HG02973 (cell line): ENCODE measurements at regions not wholly inside any gene's neighbourhood (a gene's known extent, or its start where the extent isn't known, plus 50 kb on each side); places are given as distances from the start of the nearest gene placed in this dataset.

ENCODE experiments used
- ATAC-seq: cut with Tn5 transposase; IDR thresholded peaks from one replicate; pipeline ENCODE4 v1.9.1; 2021; ENCODE audit warnings: moderate library complexity; ENCODE audit not compliant: unreplicated experiment

GRCh38 chr21:27693376-27693775, 726.5 kb upstream of the ADAMTS5 start:
- ATAC-seq = no peak

GRCh38 chr21:27691516-27691915, 724.6 kb upstream of the ADAMTS5 start:
- no peak for ATAC-seq

- no peak for ATAC-seq
Measured at GRCh38 chr21:27691006-27691405, 724.1 kb upstream of the ADAMTS5 start.

GRCh38 chr21:27690426-27690825, 723.5 kb upstream of the ADAMTS5 start:
- no peak for ATAC-seq

- no peak for ATAC-seq
Measured at GRCh38 chr21:27688773-27689172, 721.9 kb upstream of the ADAMTS5 start.

GRCh38 chr21:27683292-27683691, 716.4 kb upstream of the ADAMTS5 start:
- no peak for ATAC-seq

GRCh38 chr21:27681841-27682240, 715.0 kb upstream of the ADAMTS5 start:
- ATAC-seq = no peak

- ATAC-seq = no peak
Measured at GRCh38 chr21:27681038-27681437, 714.1 kb upstream of the ADAMTS5 start.

- ATAC-seq = no peak
Measured at GRCh38 chr21:27680181-27680580, 713.3 kb upstream of the ADAMTS5 start.

- no peak for ATAC-seq
Measured at GRCh38 chr21:27678511-27678910, 711.6 kb upstream of the ADAMTS5 start.

GRCh38 chr21:27677546-27677945, 710.7 kb upstream of the ADAMTS5 start:
- no peak for ATAC-seq

GRCh38 chr21:27675306-27675705, 708.4 kb upstream of the ADAMTS5 start:
- ATAC-seq = no peak

GRCh38 chr21:27674041-27674615, 707.2 kb upstream of the ADAMTS5 start:
- no peak for ATAC-seq

- ATAC-seq = no peak
Measured at GRCh38 chr21:27673581-27673980, 706.7 kb upstream of the ADAMTS5 start.

- no peak for ATAC-seq
Measured at GRCh38 chr21:27671207-27671606, 704.3 kb upstream of the ADAMTS5 start.

GRCh38 chr21:27653481-27653880, 686.6 kb upstream of the ADAMTS5 start:
- no peak for ATAC-seq

- ATAC-seq = no peak
Measured at GRCh38 chr21:27649762-27650161, 682.9 kb upstream of the ADAMTS5 start.

- no peak for ATAC-seq
Measured at GRCh38 chr21:27649323-27649722, 682.4 kb upstream of the ADAMTS5 start.

GRCh38 chr21:27648560-27648959, 681.7 kb upstream of the ADAMTS5 start:
- no peak for ATAC-seq

- no peak for ATAC-seq
Measured at GRCh38 chr21:27647921-27648320, 681.0 kb upstream of the ADAMTS5 start.

- ATAC-seq = no peak
Measured at GRCh38 chr21:27647401-27647800, 680.5 kb upstream of the ADAMTS5 start.

GRCh38 chr21:27646691-27647090, 679.8 kb upstream of the ADAMTS5 start:
- no peak for ATAC-seq

GRCh38 chr21:27646056-27646455, 679.2 kb upstream of the ADAMTS5 start:
- ATAC-seq = no peak
